Ascending aorta (tissue), 2 donors: ENCODE measurements at regions not wholly inside any gene's neighbourhood (a gene's known extent, or its start where the extent isn't known, plus 50 kb on each side); places are given as distances from the start of the nearest gene placed in this dataset.

ENCODE experiments used
- DNase-seq, 2 donors: peaks; one replicate each; pipeline ENCODE4 v3.0.0-alpha.2; 2019; ENCODE audit warnings: low spot score in 2 of 2
- H3K27ac ChIP-seq, 2 donors: fragments of 200-600 bp; sonication (generic); one replicate each; pipeline ENCODE4 v1.5.1; 2016 to 2017; ENCODE audit warnings: mild to moderate bottlenecking in 1 of 2
- H3K27me3 ChIP-seq: fragments of 200-600 bp; sonication (generic); one replicate; pipeline ENCODE4 v1.5.1; 2017
- H3K36me3 ChIP-seq, 2 donors: fragments of 200-600 bp; sonication (generic); one replicate each; pipeline ENCODE4 v1.5.1; 2016
- H3K4me1 ChIP-seq, 2 donors: fragments of 200-600 bp; sonication (generic); one replicate each; pipeline ENCODE4 v1.5.1; 2016 to 2017; ENCODE audit warnings: mild to moderate bottlenecking in 1 of 2
- H3K4me3 ChIP-seq, 2 donors: fragments of 200-600 bp; sonication (generic); one replicate each; pipeline ENCODE4 v1.5.1; 2016 to 2017; ENCODE audit warnings: mild to moderate bottlenecking in 1 of 2
- H3K9me3 ChIP-seq, 2 donors: fragments of 200-600 bp; sonication (generic); one replicate each; pipeline ENCODE4 v1.5.1; 2016
- CTCF ChIP-seq, 3 experiments: fragments of 200-600 bp in 2 of 3; fragments of 450-650 bp in 1 of 3; sonication (generic) in 2 of 3; IDR thresholded peaks; one replicate each; pipeline ENCODE4 v1.5.1; 2016 to 2019; ENCODE audit warnings: antibody characterized with exemption in 3 of 3, mild to moderate bottlenecking in 1 of 3, moderate library complexity in 1 of 3
- intact Hi-C: fragments of 100-400 bp; cut with DNase I; formaldehyde crosslinking; loops from one replicate; pipeline ENCODE4 v1.15.1; 2023

- DNase-seq = no peak
- H3K9me3 ChIP-seq = no peaks in the 10 kb centered on the region
- H3K4me1 ChIP-seq = no peaks in the 10 kb centered on the region
- H3K27ac ChIP-seq = no peak overlapping the region
- no peak overlapping the region for H3K4me3 ChIP-seq
- no peak for TF ChIP-seq CTCF (IDR thresholded peaks at IDR 0.05)
- no peaks in the 10 kb centered on the region for H3K27me3 ChIP-seq
- H3K36me3 ChIP-seq = no peaks in the 10 kb centered on the region
- intact Hi-C loops = no loop called here
These were observed 50.7 kb upstream of the TNFRSF21 start for GRCh38 chr6:47360388-47360787.

GRCh38 chr6:47362857-47363461 lies 53.3 kb upstream of the TNFRSF21 start:
- Histone ChIP-seq H3K9me3 (no peaks in the 10 kb centered on the region), H3K4me3 (no peak overlapping the region), H3K27ac (no peak overlapping the region), H3K27me3 (no peaks in the 10 kb centered on the region), H3K36me3 (no peaks in the 10 kb centered on the region), H3K4me1 (no peaks in the 10 kb centered on the region)
- DNase-seq = no peak
- no peak for TF ChIP-seq CTCF (IDR thresholded peaks at IDR 0.05)
- intact Hi-C loops = no loop called here

GRCh38 chr6:47363736-47364135 lies 54.0 kb upstream of the TNFRSF21 start:
- no peaks in the 10 kb centered on the region for H3K9me3 ChIP-seq
- H3K36me3 ChIP-seq = no peaks in the 10 kb centered on the region
- H3K27me3 ChIP-seq = no peaks in the 10 kb centered on the region
- intact Hi-C loops = no loop called here
- H3K4me3 ChIP-seq = no peak overlapping the region
- H3K4me1 ChIP-seq = no peaks in the 10 kb centered on the region
- no peak overlapping the region for H3K27ac ChIP-seq
- no peak for DNase-seq
- TF ChIP-seq CTCF (IDR thresholded peaks at IDR 0.05) = no peak

- Histone ChIP-seq H3K9me3 (no peaks in the 10 kb centered on the region), H3K27me3 (no peaks in the 10 kb centered on the region), H3K4me1 (no peaks in the 10 kb centered on the region), H3K4me3 (no peak overlapping the region), H3K27ac (no peak overlapping the region), H3K36me3 (no peaks in the 10 kb centered on the region)
- no peak for TF ChIP-seq CTCF (IDR thresholded peaks at IDR 0.05)
- DNase-seq = no peak
- intact Hi-C loops = no loop called here
These were observed 56.7 kb upstream of the TNFRSF21 start for GRCh38 chr6:47366335-47366890.

- no peaks in the 10 kb centered on the region for H3K4me1 ChIP-seq
- no peak for TF ChIP-seq CTCF (IDR thresholded peaks at IDR 0.05)
- DNase-seq = no peak
- no peak overlapping the region for H3K4me3 ChIP-seq
- no peaks in the 10 kb centered on the region for H3K36me3 ChIP-seq
- no peaks in the 10 kb centered on the region for H3K9me3 ChIP-seq
- no peaks in the 10 kb centered on the region for H3K27me3 ChIP-seq
- H3K27ac ChIP-seq = no peak overlapping the region
- intact Hi-C loops = no loop called here
These were observed 61.6 kb upstream of the TNFRSF21 start for GRCh38 chr6:47371139-47371869.
